ENCODE measurements at regions not wholly inside any gene's neighbourhood (a gene's known extent, or its start where the extent isn't known, plus 50 kb on each side); places are given as distances from the start of the nearest gene placed in this dataset.
"Not testable (repeated sequence)": the region's sequence is repeated elsewhere in the genome, so short reads cannot be mapped to it uniquely, and the experiment has no call there.

GRCh38 chr1:38648417-38648816 lies 211.2 kb downstream of the RRAGC start:
- no peak overlapping the region for H3K4me2 ChIP-seq (ENCODE audit: insufficient read depth, low read length)
- peaks cover 0 to 2% of the 10 kb centered on the region in 2 experiments for H3K27me3 ChIP-seq (ENCODE audit: control insufficient read depth in 2 of 2, insufficient read depth in 2 of 2, low read length in 2 of 2)
- no TSS peak for BruUV-seq (replicated peaks)
- H3K4me3 ChIP-seq (replicated peaks in 1 of 3; ENCODE audit: insufficient read depth in 1 of 3, low read depth in 1 of 3, low read length in 3 of 3) = no peak overlapping the region
- no peak overlapping the region for H2AFZ ChIP-seq (ENCODE audit: low read depth, low read length)
- H4K20me1 ChIP-seq (replicated peaks; ENCODE audit: control insufficient read depth, extremely low read depth, insufficient read depth, low read length) = no peaks in the 10 kb centered on the region
- POLR2A ChIA-PET = no interaction called here
- intact Hi-C loops (cut with micrococcal nuclease) (no loop called here), dilution Hi-C loops (cut with MboI; ENCODE audit: extremely low pct_ligation_motif_present, low sequenced_read_pairs) (no loop called here)
- TF ChIP-seq EZH2 (IDR thresholded peaks at IDR 0.05; ENCODE audit: borderline replicate concordance, low read depth, low read length, severe bottlenecking) = no peak
- TF ChIP-seq, protein P1, sequence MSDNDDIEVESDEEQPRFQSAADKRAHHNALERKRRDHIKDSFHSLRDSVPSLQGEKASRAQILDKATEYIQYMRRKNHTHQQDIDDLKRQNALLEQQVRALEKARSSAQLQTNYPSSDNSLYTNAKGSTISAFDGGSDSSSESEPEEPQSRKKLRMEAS (IDR thresholded peaks at IDR 0.05; ENCODE audit: insufficient read depth, insufficient read length) = no peak
- H3K79me2 ChIP-seq (ENCODE audit: control insufficient read depth, insufficient read depth, low read length) = no peaks in the 10 kb centered on the region
- CTCF ChIA-PET = interaction anchor here (0.6 kb wide), 1 partner anchor 1086 kb away, joined by 3 read pairs; no protein-coding TSS in a partner anchor
- no peaks in the 10 kb centered on the region for H3K36me3 ChIP-seq (ENCODE audit: control insufficient read depth in 2 of 2, extremely low read depth in 1 of 2, insufficient read depth in 2 of 2, low read length in 2 of 2)
- no peaks in the 10 kb centered on the region for H3K9me3 ChIP-seq (replicated peaks; ENCODE audit: control insufficient read depth, insufficient read depth, low read length)
- H3K27ac ChIP-seq (ENCODE audit: insufficient read depth, low read depth, low read length) = no peak overlapping the region
- no peak overlapping the region for H3K9ac ChIP-seq (replicated peaks; ENCODE audit: extremely low read depth, insufficient read depth, low read length)
- FAIRE-seq = no peak
- no peak for DNase-seq (ENCODE audit: low read depth, low spot score)
- H3K9me1 ChIP-seq (replicated peaks; ENCODE audit: control insufficient read depth, extremely low read depth, insufficient read depth, low read length) = no peaks in the 10 kb centered on the region
- no peaks in the 10 kb centered on the region for H3K4me1 ChIP-seq (ENCODE audit: control insufficient read depth, extremely low read depth, insufficient read depth, low read length)

DNA sequence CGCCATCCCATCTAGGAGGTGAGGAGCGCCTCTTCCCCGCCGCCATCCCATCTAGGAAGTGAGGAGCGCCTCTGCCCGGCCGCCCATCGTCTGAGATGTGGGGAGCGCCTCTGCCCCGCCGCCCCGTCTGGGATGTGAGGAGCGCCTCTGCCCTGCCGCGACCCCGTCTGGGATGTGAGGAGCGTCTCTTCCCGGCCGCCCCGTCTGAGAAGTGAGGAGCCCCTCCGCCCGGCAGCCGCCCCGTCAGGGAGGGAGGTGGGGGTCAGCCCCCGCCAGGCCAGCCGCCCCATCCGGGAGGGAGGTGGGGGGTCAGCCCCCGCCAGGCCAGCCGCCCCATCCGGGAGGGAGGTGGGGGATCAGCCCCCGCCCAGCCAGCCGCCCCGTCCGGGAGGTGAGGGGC lies 212.2 kb downstream of the RRAGC start:
- FAIRE-seq; dilution Hi-C loops (cut with MboI; ENCODE audit: extremely low pct_ligation_motif_present, low sequenced_read_pairs): not testable (repeated sequence)

More for the DNA sequence above, 212.2 kb downstream of the RRAGC start:
- H4K20me1 ChIP-seq (replicated peaks; ENCODE audit: control insufficient read depth, extremely low read depth, insufficient read depth, low read length); H3K9ac ChIP-seq (replicated peaks; ENCODE audit: extremely low read depth, insufficient read depth, low read length); intact Hi-C loops (cut with micrococcal nuclease); H3K36me3 ChIP-seq (ENCODE audit: control insufficient read depth in 2 of 2, extremely low read depth in 1 of 2, insufficient read depth in 2 of 2, low read length in 2 of 2); BruUV-seq (replicated peaks); H3K79me2 ChIP-seq (ENCODE audit: control insufficient read depth, insufficient read depth, low read length); H3K4me2 ChIP-seq (ENCODE audit: insufficient read depth, low read length); H3K27ac ChIP-seq (ENCODE audit: insufficient read depth, low read depth, low read length); H3K9me1 ChIP-seq (replicated peaks; ENCODE audit: control insufficient read depth, extremely low read depth, insufficient read depth, low read length); CTCF ChIA-PET; H3K9me3 ChIP-seq (replicated peaks; ENCODE audit: control insufficient read depth, insufficient read depth, low read length); H3K4me3 ChIP-seq (replicated peaks in 1 of 3; ENCODE audit: insufficient read depth in 1 of 3, low read depth in 1 of 3, low read length in 3 of 3); H3K27me3 ChIP-seq (ENCODE audit: control insufficient read depth in 2 of 2, insufficient read depth in 2 of 2, low read length in 2 of 2); DNase-seq (ENCODE audit: low read depth, low spot score); H2AFZ ChIP-seq (ENCODE audit: low read depth, low read length); H3K4me1 ChIP-seq (ENCODE audit: control insufficient read depth, extremely low read depth, insufficient read depth, low read length); POLR2A ChIA-PET: not testable (repeated sequence)
